NT2/D1 (cell line): ENCODE measurements at regions not wholly inside any gene's neighbourhood (a gene's known extent, or its start where the extent isn't known, plus 50 kb on each side); places are given as distances from the start of the nearest gene placed in this dataset.
A peak's percentile ranks its signal among the peaks of the same experiment; 100 is the strongest.
"Not testable (repeated sequence)": the region's sequence is repeated elsewhere in the genome, so short reads cannot be mapped to it uniquely, and the experiment has no call there.

Experiments used
- DNase-seq: peaks from one replicate; pipeline ENCODE4 v3.0.0-alpha.2; 2011; ENCODE audit warnings: low read depth, low spot score
- H3K27me3 ChIP-seq: 2 replicates; pipeline ENCODE4 v1.6.0; 2011; ENCODE audit warnings: mild to moderate bottlenecking; ENCODE audit not compliant: insufficient read length, insufficient read depth
- H3K36me3 ChIP-seq: 2 replicates; pipeline ENCODE4 v1.6.1; 2011; ENCODE audit warnings: mild to moderate bottlenecking, low read length, mixed read lengths; ENCODE audit not compliant: insufficient read depth, insufficient read length
- H3K4me1 ChIP-seq: 2 replicates; pipeline ENCODE4 v1.5.1; 2011; ENCODE audit not compliant: insufficient read depth, insufficient read length
- H3K4me3 ChIP-seq: 2 replicates; pipeline ENCODE4 v1.5.1; 2011; ENCODE audit warnings: low read depth; ENCODE audit not compliant: insufficient read length
- H3K9ac ChIP-seq: 2 replicates; pipeline ENCODE4 v1.6.0; 2011; ENCODE audit warnings: low read depth; ENCODE audit not compliant: insufficient read length
- H3K9me3 ChIP-seq: 2 replicates; pipeline ENCODE4 v1.5.1; 2011; ENCODE audit warnings: mild to moderate bottlenecking, low read length; ENCODE audit not compliant: insufficient read depth
- SUZ12 ChIP-seq: IDR thresholded peaks from 2 replicates; pipeline ENCODE4 v1.6.1; 2011; ENCODE audit not compliant: insufficient read length, insufficient read depth; ENCODE audit errors: extremely low read depth
- YY1 ChIP-seq: IDR thresholded peaks from 2 replicates; pipeline ENCODE4 v1.6.1; 2011; ENCODE audit not compliant: insufficient read length, insufficient read depth
- ZNF274 ChIP-seq: IDR thresholded peaks from 2 replicates; pipeline ENCODE4 v1.6.1; 2011; ENCODE audit warnings: mild to moderate bottlenecking, low read depth, low read length

- DNase-seq = no peak
- H3K4me1 ChIP-seq = no peaks in the 10 kb centered on the region
- H3K27me3 ChIP-seq = no peaks in the 10 kb centered on the region
Observed at GRCh38 chr11:15347969-15348734, 233.4 kb downstream of the INSC start.

DNA sequence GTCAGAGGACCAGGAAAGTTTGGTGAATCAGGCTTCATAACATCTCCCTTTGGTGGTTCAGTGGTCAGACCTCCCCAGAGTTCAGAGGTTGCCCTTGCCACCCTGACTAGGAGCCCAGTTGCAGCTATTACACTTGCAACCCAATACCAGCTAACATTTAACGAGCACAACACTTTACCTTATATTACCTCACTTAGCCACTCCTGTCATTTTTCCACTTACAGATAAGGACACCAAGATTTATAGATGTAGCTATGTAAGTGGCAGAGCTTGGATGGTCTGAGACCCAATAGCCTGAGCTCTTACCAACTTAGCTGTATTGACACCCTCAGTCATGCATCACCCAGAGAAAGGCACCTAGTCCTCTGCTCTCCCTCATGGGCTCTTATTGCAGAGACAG lies 234.7 kb downstream of the INSC start:
- no peaks in the 10 kb centered on the region for H3K4me1 ChIP-seq
- no peak for DNase-seq
- H3K36me3 ChIP-seq = no peaks in the 10 kb centered on the region
- no peaks in the 10 kb centered on the region for H3K9me3 ChIP-seq
- H3K9ac ChIP-seq = no peak overlapping the region
- no peaks in the 10 kb centered on the region for H3K27me3 ChIP-seq
- H3K4me3 ChIP-seq = no peak overlapping the region
- TF ChIP-seq ZNF274 = no peak

More at GRCh38 chr11:15347969-15348734, 233.4 kb downstream of the INSC start:
- H3K36me3 ChIP-seq = no peaks in the 10 kb centered on the region
- no peak overlapping the region for H3K9ac ChIP-seq
- no peaks in the 10 kb centered on the region for H3K9me3 ChIP-seq
- H3K4me3 ChIP-seq = no peak overlapping the region
- no peak for TF ChIP-seq YY1
- no peak for TF ChIP-seq SUZ12
- TF ChIP-seq ZNF274 = no peak

GRCh38 chr11:15361316-15361715 lies 246.6 kb downstream of the INSC start:
- H3K4me1 ChIP-seq = no peaks in the 10 kb centered on the region
- H3K4me3 ChIP-seq = no peak overlapping the region
- no peaks in the 10 kb centered on the region for H3K36me3 ChIP-seq
- no peak for DNase-seq
- TF ChIP-seq ZNF274 = no peak
- TF ChIP-seq SUZ12 = no peak
- no peak for TF ChIP-seq YY1
- H3K9me3 ChIP-seq = no peaks in the 10 kb centered on the region
- H3K27me3 ChIP-seq = no peaks in the 10 kb centered on the region
- H3K9ac ChIP-seq = no peak overlapping the region

GRCh38 chr11:15365286-15365685 lies 250.6 kb downstream of the INSC start:
- H3K27me3 ChIP-seq, H3K36me3 ChIP-seq, H3K9ac ChIP-seq, H3K4me3 ChIP-seq, H3K4me1 ChIP-seq, H3K9me3 ChIP-seq, DNase-seq: not testable (repeated sequence)

GRCh38 chr11:15367695-15368094 lies 253.0 kb downstream of the INSC start:
- H3K9ac ChIP-seq = no peak overlapping the region
- no peaks in the 10 kb centered on the region for H3K9me3 ChIP-seq
- no peak overlapping the region for H3K4me3 ChIP-seq
- no peaks in the 10 kb centered on the region for H3K27me3 ChIP-seq
- no peak for TF ChIP-seq YY1
- no peak for TF ChIP-seq SUZ12
- no peak for TF ChIP-seq ZNF274
- H3K4me1 ChIP-seq = peaks cover 1% of the 10 kb centered on the region
- H3K36me3 ChIP-seq = no peaks in the 10 kb centered on the region
- peak; percentile 3 for DNase-seq

- no peaks in the 10 kb centered on the region for H3K36me3 ChIP-seq
- no peak for TF ChIP-seq ZNF274
- no peak for TF ChIP-seq YY1
- TF ChIP-seq SUZ12 = no peak
- DNase-seq = no peak
- no peaks in the 10 kb centered on the region for H3K9me3 ChIP-seq
- peaks cover 1% of the 10 kb centered on the region for H3K4me1 ChIP-seq
- H3K9ac ChIP-seq = no peak overlapping the region
- no peak overlapping the region for H3K4me3 ChIP-seq
- H3K27me3 ChIP-seq = no peaks in the 10 kb centered on the region
Observed at GRCh38 chr11:15370495-15371147, 255.9 kb downstream of the INSC start.

GRCh38 chr11:15371533-15371932 lies 256.8 kb downstream of the INSC start:
- Histone ChIP-seq H3K4me3 (no peak overlapping the region), H3K9me3 (no peaks in the 10 kb centered on the region), H3K9ac (no peak overlapping the region), H3K27me3 (no peaks in the 10 kb centered on the region), H3K4me1 (peaks cover 1% of the 10 kb centered on the region), H3K36me3 (no peaks in the 10 kb centered on the region)
- no peak for DNase-seq
- no peak for TF ChIP-seq ZNF274

- no peak for TF ChIP-seq ZNF274
- no peak for TF ChIP-seq YY1
- TF ChIP-seq SUZ12 = no peak
- Histone ChIP-seq H3K9me3 (peaks cover 15% of the 10 kb centered on the region; the same call in 1 of the 2 replicates), H3K9ac (no peak overlapping the region), H3K4me1 (no peaks in the 10 kb centered on the region), H3K4me3 (no peak overlapping the region), H3K27me3 (no peaks in the 10 kb centered on the region), H3K36me3 (no peaks in the 10 kb centered on the region)
- no peak for DNase-seq
Observed at GRCh38 chr11:15374418-15374817, 259.7 kb downstream of the INSC start.
